ENCODE measurements at regions not wholly inside any gene's neighbourhood (a gene's known extent, or its start where the extent isn't known, plus 50 kb on each side); places are given as distances from the start of the nearest gene placed in this dataset.

DNA sequence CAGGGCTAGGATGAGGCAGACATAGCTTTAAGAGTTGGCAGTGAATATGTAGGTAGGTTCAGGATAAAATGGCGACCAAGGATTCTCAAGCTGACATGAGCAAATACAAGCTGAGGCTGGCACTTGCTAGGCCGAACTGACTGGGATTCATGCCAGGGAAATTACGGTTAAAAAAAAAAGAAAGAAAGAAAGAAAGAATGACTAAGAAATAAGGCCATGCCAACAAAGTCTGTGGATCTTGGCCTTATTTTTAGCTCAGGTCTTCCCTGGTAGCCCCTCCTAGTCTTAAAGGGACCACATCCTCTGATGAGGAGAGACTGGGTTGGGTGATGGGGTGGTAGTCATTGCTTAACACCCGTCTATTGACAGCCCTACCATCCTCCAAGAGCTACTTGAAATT is 64.4 kb upstream of the KLHL13 start:
- TF ChIP-seq CTCF (conservative IDR thresholded peaks at IDR 0.05): no peak
- H3K27ac ChIP-seq: no peak overlapping the region

DNA sequence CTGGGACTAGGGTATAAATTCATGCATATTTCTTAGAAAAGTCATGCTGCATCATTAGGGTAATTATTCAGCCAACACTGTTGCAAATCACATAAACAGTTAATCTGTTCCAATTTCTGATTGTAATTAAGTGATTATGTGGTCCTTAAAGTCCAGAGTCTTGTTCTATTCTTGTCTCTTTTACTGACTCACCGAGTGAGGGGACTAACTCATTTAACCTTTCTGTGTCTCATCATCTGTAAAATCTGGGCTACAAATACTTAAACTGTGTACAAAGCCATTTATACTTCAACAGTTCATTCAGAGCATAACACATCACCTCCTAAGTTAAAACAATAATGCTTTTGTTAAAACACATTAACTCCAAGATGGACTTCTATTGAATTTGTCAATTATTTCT is 65.4 kb upstream of the KLHL13 start:
- TF ChIP-seq CTCF (conservative IDR thresholded peaks at IDR 0.05): no peak
- no peak overlapping the region for H3K27ac ChIP-seq

- no peak overlapping the region for H3K27ac ChIP-seq
Measured at GRCh38 chrX:118182681-118183080, 66.1 kb upstream of the KLHL13 start.

GRCh38 chrX:118183606-118184005 is 67.0 kb upstream of the KLHL13 start:
- TF ChIP-seq CTCF (conservative IDR thresholded peaks at IDR 0.05): 0 out of 2 replicates have a peak, but pooled peaks have one; percentile 6
- H3K27ac ChIP-seq: no peak overlapping the region

More at GRCh38 chrX:118182681-118183080, 66.1 kb upstream of the KLHL13 start:
- TF ChIP-seq CTCF (conservative IDR thresholded peaks at IDR 0.05): no peak

GRCh38 chrX:118187100-118187499 is 70.5 kb upstream of the KLHL13 start:
- H3K27ac ChIP-seq: no peak overlapping the region
- no peak for TF ChIP-seq CTCF (conservative IDR thresholded peaks at IDR 0.05)

GRCh38 chrX:118189000-118189399 is 72.4 kb upstream of the KLHL13 start:
- TF ChIP-seq CTCF (conservative IDR thresholded peaks at IDR 0.05): no peak
- H3K27ac ChIP-seq: no peak overlapping the region

DNA sequence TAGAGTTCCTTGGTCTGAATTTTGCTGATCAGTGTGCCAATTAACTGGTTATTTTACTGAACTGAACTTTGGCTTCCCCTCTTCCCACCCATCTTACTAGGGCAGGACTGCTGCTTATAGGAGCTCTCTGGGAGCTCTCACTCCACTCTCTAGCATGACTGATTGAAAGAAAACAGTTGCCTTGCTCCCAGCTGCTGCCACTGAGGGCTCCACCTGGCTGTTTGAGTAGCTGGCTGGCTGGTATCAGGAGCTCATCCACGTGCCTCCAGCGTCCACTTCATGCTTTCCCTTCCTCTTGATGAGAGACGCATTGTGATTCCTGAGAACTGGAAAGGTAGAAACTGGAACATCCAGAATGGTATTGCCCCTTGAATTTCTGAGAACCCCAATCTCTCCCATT is 73.0 kb upstream of the KLHL13 start:
- TF ChIP-seq CTCF (conservative IDR thresholded peaks at IDR 0.05): no peak
- no peak overlapping the region for H3K27ac ChIP-seq

DNA sequence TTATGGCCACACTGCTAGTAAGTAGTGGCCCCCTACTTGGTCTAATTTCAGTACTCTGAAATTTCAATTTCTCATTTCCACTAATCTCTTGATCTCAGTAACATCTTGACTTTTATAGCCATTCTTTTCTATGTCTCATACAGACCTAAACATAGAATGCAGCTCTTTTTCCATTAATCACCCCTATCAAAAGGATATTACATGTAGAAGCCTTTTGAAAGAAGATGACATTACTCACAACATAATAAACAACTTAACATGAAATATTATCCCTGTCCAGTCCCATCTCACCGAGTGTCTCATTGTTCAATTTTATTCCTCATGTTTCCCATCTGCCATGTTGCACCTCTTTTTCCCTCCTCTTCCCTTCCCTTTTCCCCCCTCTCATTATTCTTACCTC is 81.1 kb upstream of the KLHL13 start:
- H3K27ac ChIP-seq: no peak overlapping the region
- no peak for TF ChIP-seq CTCF (conservative IDR thresholded peaks at IDR 0.05)

Data from VCaP (cell line).